NCI-H2196 treated with DMSO at 0.1 percent for 48 hours (cell line): ENCODE measurements at regions not wholly inside any gene's neighbourhood (a gene's known extent, or its start where the extent isn't known, plus 50 kb on each side); places are given as distances from the start of the nearest gene placed in this dataset.
"Not testable (repeated sequence)": the region's sequence is repeated elsewhere in the genome, so short reads cannot be mapped to it uniquely, and the experiment has no call there.

ENCODE experiments used
- DNase-seq: peaks from one replicate; lab custom pipeline; 2025; ENCODE audit not compliant: unreplicated experiment; lab: John Stamatoyannopoulos, UW

GRCh38 chr2:123359636-123360035, 665.5 kb upstream of the CNTNAP5 start:
- DNase-seq = no peak

- no peak for DNase-seq
These were observed 662.2 kb upstream of the CNTNAP5 start for GRCh38 chr2:123362671-123363440.

- no peak for DNase-seq
These were observed 661.3 kb upstream of the CNTNAP5 start for GRCh38 chr2:123363826-123364225.

GRCh38 chr2:123364243-123364896, 660.7 kb upstream of the CNTNAP5 start:
- no peak for DNase-seq

- DNase-seq = no peak
These were observed 658.7 kb upstream of the CNTNAP5 start for GRCh38 chr2:123366239-123366837.

- DNase-seq = no peak
These were observed 654.9 kb upstream of the CNTNAP5 start for GRCh38 chr2:123370186-123370585.

GRCh38 chr2:123371535-123371934, 653.6 kb upstream of the CNTNAP5 start:
- DNase-seq = no peak

GRCh38 chr2:123380370-123380935, 644.6 kb upstream of the CNTNAP5 start:
- no peak for DNase-seq

GRCh38 chr2:123415678-123416077, 609.4 kb upstream of the CNTNAP5 start:
- no peak for DNase-seq

GRCh38 chr2:123419976-123420375, 605.1 kb upstream of the CNTNAP5 start:
- DNase-seq = no peak

- DNase-seq = no peak
These were observed 590.3 kb upstream of the CNTNAP5 start for GRCh38 chr2:123434546-123435395.

- DNase-seq = no peak
These were observed 586.8 kb upstream of the CNTNAP5 start for GRCh38 chr2:123438251-123438650.

- DNase-seq = no peak
These were observed 586.4 kb upstream of the CNTNAP5 start for GRCh38 chr2:123438675-123439074.

GRCh38 chr2:123448801-123449200, 576.3 kb upstream of the CNTNAP5 start:
- DNase-seq = no peak

- DNase-seq = no peak
These were observed 573.5 kb upstream of the CNTNAP5 start for GRCh38 chr2:123451542-123451941.

GRCh38 chr2:123453046-123453700, 571.9 kb upstream of the CNTNAP5 start:
- DNase-seq = no peak

- DNase-seq = no peak
These were observed 571.3 kb upstream of the CNTNAP5 start for GRCh38 chr2:123453772-123454171.

GRCh38 chr2:123455234-123455633, 569.9 kb upstream of the CNTNAP5 start:
- not testable (repeated sequence) for DNase-seq

- no peak for DNase-seq
These were observed 568.7 kb upstream of the CNTNAP5 start for GRCh38 chr2:123456416-123456815.

- no peak for DNase-seq
These were observed 561.2 kb upstream of the CNTNAP5 start for GRCh38 chr2:123463886-123464285.
